ENCODE measurements at regions not wholly inside any gene's neighbourhood (a gene's known extent, or its start where the extent isn't known, plus 50 kb on each side); places are given as distances from the start of the nearest gene placed in this dataset.

DNA sequence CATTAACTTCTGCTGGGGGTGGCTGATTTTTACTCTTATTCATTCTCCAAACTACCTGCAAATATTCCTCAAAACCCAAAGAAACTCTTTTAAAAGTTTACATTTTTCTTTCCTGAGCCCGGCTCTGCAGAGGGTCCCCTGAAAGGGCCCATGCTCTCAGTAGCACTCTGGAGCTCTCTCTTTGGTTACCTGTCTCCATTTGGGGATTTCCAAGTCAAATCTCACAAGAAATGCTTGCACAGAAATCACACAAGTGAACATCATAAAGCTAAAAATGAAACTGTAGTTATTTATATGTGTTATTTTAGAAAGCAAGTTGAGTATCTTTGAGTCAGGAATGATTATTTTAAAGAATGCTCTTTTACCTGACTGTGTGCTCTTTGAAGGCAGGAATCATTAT, 174.5 kb upstream of the PLXNA2 start:
- TF ChIP-seq, protein P1, sequence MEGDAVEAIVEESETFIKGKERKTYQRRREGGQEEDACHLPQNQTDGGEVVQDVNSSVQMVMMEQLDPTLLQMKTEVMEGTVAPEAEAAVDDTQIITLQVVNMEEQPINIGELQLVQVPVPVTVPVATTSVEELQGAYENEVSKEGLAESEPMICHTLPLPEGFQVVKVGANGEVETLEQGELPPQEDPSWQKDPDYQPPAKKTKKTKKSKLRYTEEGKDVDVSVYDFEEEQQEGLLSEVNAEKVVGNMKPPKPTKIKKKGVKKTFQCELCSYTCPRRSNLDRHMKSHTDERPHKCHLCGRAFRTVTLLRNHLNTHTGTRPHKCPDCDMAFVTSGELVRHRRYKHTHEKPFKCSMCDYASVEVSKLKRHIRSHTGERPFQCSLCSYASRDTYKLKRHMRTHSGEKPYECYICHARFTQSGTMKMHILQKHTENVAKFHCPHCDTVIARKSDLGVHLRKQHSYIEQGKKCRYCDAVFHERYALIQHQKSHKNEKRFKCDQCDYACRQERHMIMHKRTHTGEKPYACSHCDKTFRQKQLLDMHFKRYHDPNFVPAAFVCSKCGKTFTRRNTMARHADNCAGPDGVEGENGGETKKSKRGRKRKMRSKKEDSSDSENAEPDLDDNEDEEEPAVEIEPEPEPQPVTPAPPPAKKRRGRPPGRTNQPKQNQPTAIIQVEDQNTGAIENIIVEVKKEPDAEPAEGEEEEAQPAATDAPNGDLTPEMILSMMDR (IDR thresholded peaks at IDR 0.05): no peak
- intact Hi-C loops (cut with DNase I): no loop called here
- WGBS, 2 donors: 95 to 97% methylated on average over 1 of the region's 1 CpG

DNA sequence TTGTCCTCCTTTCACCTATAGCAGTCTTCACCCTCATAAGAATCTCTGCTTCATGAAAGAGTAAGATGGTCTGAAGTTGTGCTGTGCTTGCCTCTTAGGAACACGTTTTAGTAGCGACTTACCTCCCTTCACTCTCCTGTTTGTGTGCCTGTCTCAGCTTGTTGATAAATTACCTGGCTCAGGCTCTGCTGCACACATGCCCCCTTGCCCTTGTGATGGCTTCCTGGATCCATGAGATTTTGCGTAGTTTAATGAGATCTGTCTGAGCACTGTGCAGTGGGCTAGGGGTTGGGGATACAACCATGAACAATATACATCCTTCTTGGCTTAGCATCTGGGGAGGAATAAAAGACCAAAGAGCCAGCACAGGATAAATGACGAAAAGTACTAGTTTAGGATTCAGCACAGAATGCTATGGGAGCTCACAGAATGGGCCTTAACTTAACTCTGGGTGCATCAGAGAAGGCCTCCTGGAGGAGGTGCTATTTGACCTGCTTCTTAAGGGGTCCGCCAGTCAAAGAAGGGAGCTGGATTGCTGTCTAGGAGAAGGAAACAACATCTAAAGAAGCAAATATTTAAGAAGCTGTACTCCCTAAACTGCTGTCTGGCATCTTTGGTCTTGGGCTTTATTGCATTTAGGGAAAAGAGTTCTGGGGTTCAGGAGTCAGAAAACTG, 175.7 kb upstream of the PLXNA2 start:
- no peak for DNase-seq
- peaks cover 0 to 13% (median 0%) of the 10 kb centered on the region in 7 donors for H3K27me3 ChIP-seq
- H3K27ac ChIP-seq: no peak overlapping the region
- H3K9me3 ChIP-seq: peaks cover 0 to 10% (median 0%) of the 10 kb centered on the region in 11 donors
- no peak for ATAC-seq
- intact Hi-C loops (cut with DNase I): no loop called here
- 88 to 93% methylated on average over 5 of the region's 5 CpGs for WGBS, 2 donors
- H3K4me1 ChIP-seq: no peaks in the 10 kb centered on the region
- H3K4me3 ChIP-seq: no peak overlapping the region
- TF ChIP-seq, protein P1 (IDR thresholded peaks at IDR 0.05): no peak
- no peaks in the 10 kb centered on the region for H3K36me3 ChIP-seq

More for the DNA sequence above, 174.5 kb upstream of the PLXNA2 start:
- H3K4me3 ChIP-seq: no peak overlapping the region
- H3K4me1 ChIP-seq: no peaks in the 10 kb centered on the region
- DNase-seq (no peak), ATAC-seq (no peak)
- no peak overlapping the region for H3K27ac ChIP-seq
- no peaks in the 10 kb centered on the region for H3K36me3 ChIP-seq
- H3K27me3 ChIP-seq: peaks cover 0 to 13% (median 0%) of the 10 kb centered on the region in 7 donors
- no peaks in the 10 kb centered on the region for H3K9me3 ChIP-seq

DNA sequence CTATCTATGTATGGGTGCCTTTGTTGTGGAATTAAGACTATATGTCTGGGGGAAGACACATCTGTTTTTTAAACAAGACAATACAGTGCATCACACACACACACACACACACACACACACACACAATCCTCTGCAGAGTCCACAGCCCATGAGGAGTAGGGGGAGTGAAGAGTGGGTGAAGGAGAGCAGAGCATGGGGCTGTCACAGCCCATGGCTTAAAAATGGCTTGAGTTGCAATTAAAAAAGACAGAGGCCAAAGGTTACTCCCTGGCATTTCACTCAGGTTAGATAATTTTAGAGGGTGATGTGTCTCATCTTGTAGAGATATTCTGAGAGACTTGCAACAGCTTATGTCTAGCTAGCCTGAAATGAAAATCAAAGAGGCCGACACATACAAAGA, 176.5 kb upstream of the PLXNA2 start:
- no peaks in the 10 kb centered on the region for H3K36me3 ChIP-seq
- peaks cover 0 to 15% (median 0%) of the 10 kb centered on the region in 11 donors for H3K9me3 ChIP-seq
- peaks cover 0 to 13% (median 0%) of the 10 kb centered on the region in 7 donors for H3K27me3 ChIP-seq
- 90 to 96% methylated on average over 1 of the region's 1 CpG for WGBS, 2 donors
- intact Hi-C loops (cut with DNase I): no loop called here
- ATAC-seq (no peak), DNase-seq (no peak)
- H3K27ac ChIP-seq: no peak overlapping the region
- H3K4me3 ChIP-seq: no peak overlapping the region
- H3K4me1 ChIP-seq: no peaks in the 10 kb centered on the region
- TF ChIP-seq, protein P1 (IDR thresholded peaks at IDR 0.05): no peak

DNA sequence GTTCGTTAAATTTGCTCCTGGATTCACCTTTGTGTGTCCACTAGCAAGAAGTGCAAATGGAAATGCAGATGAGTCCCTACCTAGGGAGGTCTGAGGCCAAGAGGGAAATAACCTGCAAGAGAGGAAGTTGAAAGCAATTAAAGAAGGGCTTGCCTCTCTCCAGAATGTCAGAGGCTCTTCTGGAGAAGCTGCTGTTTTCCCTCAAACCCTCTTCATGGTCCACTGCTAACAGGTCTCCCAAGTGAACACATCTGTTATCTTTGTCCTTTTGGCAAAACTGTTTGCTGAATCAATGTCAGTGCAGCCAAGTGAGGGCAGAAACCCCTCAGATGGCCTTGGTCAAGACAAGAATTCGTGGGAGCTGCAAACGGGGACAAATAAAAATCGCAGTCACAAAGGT, 177.3 kb upstream of the PLXNA2 start:
- no peak overlapping the region for H3K4me3 ChIP-seq
- H3K9me3 ChIP-seq: peaks cover 0 to 15% (median 0%) of the 10 kb centered on the region in 11 donors
- DNase-seq: no peak
- intact Hi-C loops (cut with DNase I): no loop called here
- TF ChIP-seq, protein P1 (IDR thresholded peaks at IDR 0.05): no peak
- H3K36me3 ChIP-seq: no peaks in the 10 kb centered on the region
- ATAC-seq: no peak
- peaks cover 0 to 9% (median 0%) of the 10 kb centered on the region in 7 donors for H3K27me3 ChIP-seq
- H3K4me1 ChIP-seq: no peaks in the 10 kb centered on the region
- no peak overlapping the region for H3K27ac ChIP-seq
- WGBS, 2 donors: 54 to 62% methylated on average over 4 of the region's 4 CpGs

Measured in heart right ventricle (tissue), 16 donors.